PC-9 (cell line): ENCODE measurements at regions not wholly inside any gene's neighbourhood (a gene's known extent, or its start where the extent isn't known, plus 50 kb on each side); places are given as distances from the start of the nearest gene placed in this dataset.

ENCODE experiments used
- BruUV-seq: library from RNA; stranded (reverse); fragments of 400-500 nt; replicated peaks from 2 replicates; lab custom pipeline; 2021; lab: Mats Ljungman, UMichigan
- CTCF ChIA-PET: fragments of 300-600 bp; sonication (Branson Sonifier 250); formaldehyde crosslinking; loops from one replicate; lab custom pipeline; 2022; ENCODE audit warnings: antibody characterized with exemption; lab: Charles Lee
- POLR2A ChIA-PET: fragments of 300-600 bp; sonication (Branson Sonifier 250); formaldehyde crosslinking; loops from one replicate; lab custom pipeline; 2022; ENCODE audit warnings: antibody characterized with exemption; ENCODE audit not compliant: unreplicated experiment; lab: Charles Lee
- DNase-seq, 2 experiments: peaks; one replicate each; pipeline versions ENCODE4 v3.0.0 to v3.0.0-alpha.2; 2015 to 2022; ENCODE audit warnings: mixed read lengths in 1 of 2
- H2AFZ ChIP-seq: fragments of 200-600 bp; sonication (generic); 2 replicates; pipeline ENCODE4 v1.8.1; 2017; ENCODE audit warnings: antibody characterized with exemption
- H3F3A ChIP-seq: fragments of 200-600 bp; sonication (generic); 2 replicates; pipeline ENCODE4 v1.8.1; 2017; ENCODE audit warnings: antibody characterized with exemption, mild to moderate bottlenecking, low read depth; ENCODE audit not compliant: insufficient read depth
- H3K27ac ChIP-seq: fragments of 200-600 bp; sonication (generic); 2 replicates; pipeline ENCODE4 v1.6.1; 2016; ENCODE audit warnings: mixed run types
- H3K27me3 ChIP-seq: fragments of 200-600 bp; sonication (generic); 2 replicates; pipeline ENCODE4 v1.6.1; 2016; ENCODE audit warnings: low read depth, mixed run types; ENCODE audit not compliant: insufficient read depth
- H3K36me3 ChIP-seq: fragments of 200-600 bp; sonication (generic); 2 replicates; pipeline ENCODE4 v1.6.1; 2016; ENCODE audit warnings: low read depth, mixed run types
- H3K4me1 ChIP-seq: fragments of 200-600 bp; sonication (generic); replicated peaks from 2 replicates; pipeline ENCODE4 v1.6.1; 2016; ENCODE audit warnings: mixed run types; ENCODE audit not compliant: insufficient read depth
- H3K4me2 ChIP-seq: fragments of 200-600 bp; sonication (generic); 2 replicates; pipeline ENCODE4 v1.6.1; 2017; ENCODE audit warnings: mixed run types
- H3K4me3 ChIP-seq: fragments of 200-600 bp; sonication (generic); 2 replicates; pipeline ENCODE4 v1.6.1; 2016; ENCODE audit warnings: mixed run types
- H3K79me2 ChIP-seq: fragments of 200-600 bp; sonication (generic); 2 replicates; pipeline ENCODE4 v1.6.1; 2017; ENCODE audit warnings: low read depth, mixed run types
- H3K9me2 ChIP-seq: fragments of 200-600 bp; sonication (generic); 2 replicates; pipeline ENCODE4 v1.8.1; 2017; ENCODE audit warnings: mild to moderate bottlenecking; ENCODE audit not compliant: insufficient read depth
- H3K9me3 ChIP-seq: fragments of 200-600 bp; sonication (generic); 2 replicates; pipeline ENCODE4 v1.8.1; 2016; ENCODE audit warnings: low read depth; ENCODE audit not compliant: insufficient read depth
- H4K20me1 ChIP-seq: fragments of 200-600 bp; sonication (generic); 2 replicates; pipeline ENCODE4 v1.8.1; 2017; ENCODE audit not compliant: insufficient read depth
- EZH2 ChIP-seq: fragments of 200-600 bp; sonication (generic); IDR thresholded peaks from 2 replicates; pipeline ENCODE4 v1.8.0; 2017; ENCODE audit warnings: antibody characterized with exemption, low read depth
- intact Hi-C: fragments of 100-400 bp; cut with micrococcal nuclease; formaldehyde crosslinking; loops from one replicate; pipeline ENCODE4 v1.10.0; 2022; ENCODE audit not compliant: unreplicated experiment
- TF ChIP-seq, protein P1 (sequence below): fragments of 200-600 bp; sonication (generic); conservative IDR thresholded peaks from 2 replicates; pipeline ENCODE4 v1.6.1; 2017; ENCODE audit warnings: mixed run types, antibody characterized with exemption, mild to moderate bottlenecking, moderate library complexity

DNA sequence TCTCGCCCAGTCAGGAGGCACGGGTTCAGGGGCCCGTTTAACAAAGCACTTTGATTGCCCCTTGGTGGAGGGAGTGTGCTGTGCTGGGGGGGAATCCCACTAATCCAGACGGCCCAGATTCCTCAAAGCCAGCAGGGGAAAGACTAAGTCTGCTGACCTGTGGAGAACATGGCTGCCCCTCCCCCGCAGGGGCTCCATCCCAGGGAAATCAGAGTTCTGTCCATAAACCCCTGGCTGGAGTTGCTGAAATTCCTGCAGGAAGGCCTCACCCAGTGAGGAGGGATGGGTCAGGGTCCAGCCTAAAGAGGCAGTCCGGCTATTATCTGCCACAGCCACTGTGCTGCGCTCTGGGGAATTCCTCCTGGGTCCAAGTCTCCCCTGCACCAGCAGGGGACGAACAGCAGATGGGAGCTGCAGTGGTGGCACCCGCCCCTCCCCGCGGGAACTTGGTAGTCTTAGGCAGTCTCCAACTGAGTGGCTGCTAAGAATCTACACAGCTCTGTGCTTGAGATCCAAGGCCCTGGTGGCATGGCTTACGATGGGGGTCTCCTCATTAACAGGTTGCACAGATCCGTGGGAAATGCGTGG, 174.0 kb upstream of the DAB2 start:
- no TSS peak for BruUV-seq
- CTCF ChIA-PET: interaction anchor here (0.6 kb wide), 2 partner anchors 1119 to 1285 kb away, joined by 3 read pairs; no protein-coding TSS in a partner anchor
- H3K4me3 ChIP-seq: no peak overlapping the region
- peaks cover 12% of the 10 kb centered on the region for H3K4me1 ChIP-seq
- H3K36me3 ChIP-seq: no peaks in the 10 kb centered on the region
- H3K9me2 ChIP-seq: no peaks in the 10 kb centered on the region
- no peaks in the 10 kb centered on the region for H3K27me3 ChIP-seq
- no peaks in the 10 kb centered on the region for H4K20me1 ChIP-seq
- no peaks in the 10 kb centered on the region for H3K9me3 ChIP-seq
- no peak for DNase-seq
- no peaks in the 10 kb centered on the region for H3F3A ChIP-seq
- TF ChIP-seq, protein P1, sequence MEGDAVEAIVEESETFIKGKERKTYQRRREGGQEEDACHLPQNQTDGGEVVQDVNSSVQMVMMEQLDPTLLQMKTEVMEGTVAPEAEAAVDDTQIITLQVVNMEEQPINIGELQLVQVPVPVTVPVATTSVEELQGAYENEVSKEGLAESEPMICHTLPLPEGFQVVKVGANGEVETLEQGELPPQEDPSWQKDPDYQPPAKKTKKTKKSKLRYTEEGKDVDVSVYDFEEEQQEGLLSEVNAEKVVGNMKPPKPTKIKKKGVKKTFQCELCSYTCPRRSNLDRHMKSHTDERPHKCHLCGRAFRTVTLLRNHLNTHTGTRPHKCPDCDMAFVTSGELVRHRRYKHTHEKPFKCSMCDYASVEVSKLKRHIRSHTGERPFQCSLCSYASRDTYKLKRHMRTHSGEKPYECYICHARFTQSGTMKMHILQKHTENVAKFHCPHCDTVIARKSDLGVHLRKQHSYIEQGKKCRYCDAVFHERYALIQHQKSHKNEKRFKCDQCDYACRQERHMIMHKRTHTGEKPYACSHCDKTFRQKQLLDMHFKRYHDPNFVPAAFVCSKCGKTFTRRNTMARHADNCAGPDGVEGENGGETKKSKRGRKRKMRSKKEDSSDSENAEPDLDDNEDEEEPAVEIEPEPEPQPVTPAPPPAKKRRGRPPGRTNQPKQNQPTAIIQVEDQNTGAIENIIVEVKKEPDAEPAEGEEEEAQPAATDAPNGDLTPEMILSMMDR: no peak
- TF ChIP-seq EZH2: no peak
- no peak overlapping the region for H3K4me2 ChIP-seq
- no peak overlapping the region for H2AFZ ChIP-seq
- POLR2A ChIA-PET: interaction anchor here (0.6 kb wide), 1 partner anchor 56 kb away, joined by 4 read pairs; no protein-coding TSS in a partner anchor
- no peak overlapping the region for H3K27ac ChIP-seq
- intact Hi-C loops: loop anchor here (5.0 kb wide), 1 partner anchor 1139 kb away; no protein-coding TSS in a partner anchor
- no peaks in the 10 kb centered on the region for H3K79me2 ChIP-seq

DNA sequence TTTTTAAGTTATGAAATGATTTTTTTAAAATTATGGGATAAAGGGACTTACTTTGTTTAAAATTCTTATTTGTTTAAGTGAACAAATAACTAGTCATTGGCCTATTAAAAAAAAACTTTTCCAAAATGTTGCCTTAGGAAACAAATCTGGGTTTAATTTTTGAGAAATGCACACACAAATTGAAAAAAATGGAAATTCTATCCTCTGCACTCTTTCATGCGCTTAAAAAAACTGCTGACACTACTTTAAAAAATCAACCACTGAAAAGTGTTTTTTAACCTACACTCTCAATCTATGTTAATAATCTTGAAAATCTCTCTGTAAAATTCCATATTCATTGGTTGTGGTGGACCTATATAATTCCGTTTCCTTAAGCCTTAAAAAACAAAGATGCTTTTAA, 163.4 kb upstream of the DAB2 start:
- H3F3A ChIP-seq: no peaks in the 10 kb centered on the region
- ChIA-PET CTCF (no interaction called here), POLR2A (interaction anchor here (0.6 kb wide), 1 partner anchor 1098 kb away, joined by 4 read pairs; no protein-coding TSS in a partner anchor)
- BruUV-seq: no TSS peak
- H3K4me2 ChIP-seq: no peak overlapping the region
- H3K27me3 ChIP-seq: no peaks in the 10 kb centered on the region
- intact Hi-C loops: no loop called here
- H2AFZ ChIP-seq: no peak overlapping the region
- H3K4me1 ChIP-seq: no peaks in the 10 kb centered on the region
- H3K36me3 ChIP-seq: no peaks in the 10 kb centered on the region
- TF ChIP-seq, protein P1: no peak
- TF ChIP-seq EZH2: no peak
- no peaks in the 10 kb centered on the region for H3K79me2 ChIP-seq
- no peaks in the 10 kb centered on the region; the same call in 1 of the 2 replicates for H3K9me2 ChIP-seq
- H3K9me3 ChIP-seq: no peaks in the 10 kb centered on the region
- H3K27ac ChIP-seq: no peak overlapping the region
- DNase-seq: no peak
- H3K4me3 ChIP-seq: no peak overlapping the region
- H4K20me1 ChIP-seq: no peaks in the 10 kb centered on the region

DNA sequence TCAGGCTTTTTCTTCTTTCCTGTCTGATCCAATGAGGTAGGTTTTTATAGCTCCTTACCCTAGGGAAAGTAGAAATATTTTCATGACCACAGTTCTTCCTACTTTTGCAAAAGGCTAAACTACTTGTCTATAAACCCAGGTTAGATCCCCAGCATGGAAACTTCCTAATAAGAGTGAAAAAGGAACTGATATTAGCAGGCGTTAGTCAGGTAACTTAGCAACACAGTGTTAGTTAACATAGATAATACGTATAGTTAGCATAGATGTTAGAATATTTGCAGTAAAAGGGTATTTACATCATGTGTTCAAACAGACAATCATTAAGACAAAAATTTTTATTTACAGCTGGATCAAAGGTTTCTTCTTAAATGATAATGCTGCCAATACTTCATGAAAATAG, 162.9 kb upstream of the DAB2 start:
- no peak overlapping the region for H2AFZ ChIP-seq
- BruUV-seq: no TSS peak
- H3F3A ChIP-seq: no peaks in the 10 kb centered on the region
- no peaks in the 10 kb centered on the region for H3K36me3 ChIP-seq
- no peaks in the 10 kb centered on the region for H3K27me3 ChIP-seq
- ChIA-PET POLR2A (interaction anchor here (0.6 kb wide), 1 partner anchor 1098 kb away, joined by 4 read pairs; no protein-coding TSS in a partner anchor), CTCF (no interaction called here)
- no peak for DNase-seq
- no peaks in the 10 kb centered on the region for H3K79me2 ChIP-seq
- TF ChIP-seq, protein P1: no peak
- no peak for TF ChIP-seq EZH2
- no peaks in the 10 kb centered on the region for H4K20me1 ChIP-seq
- no peaks in the 10 kb centered on the region for H3K9me3 ChIP-seq
- H3K27ac ChIP-seq: no peak overlapping the region
- no peaks in the 10 kb centered on the region for H3K4me1 ChIP-seq
- H3K9me2 ChIP-seq: no peaks in the 10 kb centered on the region; the same call in 1 of the 2 replicates
- intact Hi-C loops: no loop called here
- H3K4me2 ChIP-seq: no peak overlapping the region
- no peak overlapping the region for H3K4me3 ChIP-seq
